HEK293 (cell line): ENCODE measurements at regions not wholly inside any gene's neighbourhood (a gene's known extent, or its start where the extent isn't known, plus 50 kb on each side); places are given as distances from the start of the nearest gene placed in this dataset.

Experiments
- CTCF ChIA-PET: fragments of 350-600 bp; formaldehyde crosslinking; extraction: SDS; loops from one replicate; lab custom pipeline; 2021; ENCODE audit warnings: antibody characterized with exemption; lab: Yijun Ruan, JAX
- POLR2A ChIA-PET: fragments of 300-600 bp; formaldehyde crosslinking; extraction: SDS; loops from one replicate; lab custom pipeline; 2020; ENCODE audit warnings: antibody characterized with exemption, inconsistent platforms; lab: Yijun Ruan, JAX
- H3K27ac ChIP-seq: fragments of 200-500 bp; sonication (Bioruptor generic); 2 replicates; pipeline ENCODE4 v1.5.1; 2014; ENCODE audit warnings: low read depth, low read length, control low read depth, inconsistent platforms; ENCODE audit errors: extremely low read depth
- H3K36me3 ChIP-seq, 2 experiments: fragments of 200-500 bp in 1 of 2; sonication (Bioruptor generic) in 1 of 2; 1 replicate in 1 of 2; 2 replicates in 1 of 2; pipeline ENCODE4 v1.5.1; 2014 to 2017; ENCODE audit warnings: inconsistent platforms in 2 of 2, low read length in 2 of 2; ENCODE audit not compliant: control insufficient read depth in 2 of 2, insufficient read depth in 1 of 2
- H3K4me1 ChIP-seq: fragments of 200-500 bp; sonication (Bioruptor generic); 2 replicates; pipeline ENCODE4 v1.5.1; 2014; ENCODE audit warnings: mild to moderate bottlenecking, low read length, inconsistent platforms; ENCODE audit not compliant: control insufficient read depth, insufficient read depth
- H3K4me3 ChIP-seq: 2 replicates; pipeline ENCODE4 v1.5.1; 2011; ENCODE audit warnings: low read depth, mild to moderate bottlenecking, control low read depth, low read length, moderate library complexity
- H3K9me3 ChIP-seq: fragments of 200-500 bp; sonication (Bioruptor generic); 2 replicates; pipeline ENCODE4 v1.5.1; 2014; ENCODE audit warnings: low read depth, low read length, inconsistent platforms; ENCODE audit not compliant: control insufficient read depth, insufficient read depth
- KLF7 ChIP-seq: fragments of 450-650 bp; formaldehyde crosslinking; IDR thresholded peaks from 2 replicates; pipeline ENCODE4 v1.5.1; 2016; ENCODE audit warnings: missing biosample characterization, missing genetic modification characterization, borderline replicate concordance
- SETDB1 ChIP-seq: IDR thresholded peaks from one replicate; pipeline ENCODE4 v1.6.1; 2017; ENCODE audit warnings: mild to moderate bottlenecking, low read length, moderate library complexity, mixed read lengths; ENCODE audit not compliant: insufficient read length
- ZBTB1 ChIP-seq: fragments of 450-650 bp; formaldehyde crosslinking; IDR thresholded peaks from 2 replicates; pipeline ENCODE4 v1.5.1; 2016; ENCODE audit warnings: missing biosample characterization, missing genetic modification characterization
- ZBTB10 ChIP-seq: fragments of 450-650 bp; formaldehyde crosslinking; IDR thresholded peaks from 2 replicates; pipeline ENCODE4 v1.5.1; 2016; ENCODE audit warnings: missing biosample characterization, missing genetic modification characterization
- ZFP37 ChIP-seq: fragments of 450-650 bp; formaldehyde crosslinking; IDR thresholded peaks from 2 replicates; pipeline ENCODE4 v1.5.1; 2016; ENCODE audit warnings: missing biosample characterization, missing genetic modification characterization
- ZNF510 ChIP-seq: fragments of 450-650 bp; formaldehyde crosslinking; IDR thresholded peaks from 2 replicates; pipeline ENCODE4 v1.5.1; 2018; ENCODE audit warnings: mild to moderate bottlenecking, missing genetic modification characterization, missing biosample characterization; ENCODE audit not compliant: insufficient replicate concordance
- ZNF555 ChIP-seq: fragments of 450-650 bp; formaldehyde crosslinking; conservative IDR thresholded peaks from 2 replicates; pipeline ENCODE4 v1.5.1; 2017; ENCODE audit warnings: missing biosample characterization, mild to moderate bottlenecking, missing genetic modification characterization, inconsistent platforms
- ZNF558 ChIP-seq: fragments of 450-650 bp; formaldehyde crosslinking; IDR thresholded peaks from 2 replicates; pipeline ENCODE4 v1.5.1; 2016; ENCODE audit warnings: missing biosample characterization, missing genetic modification characterization
- ZNF629 ChIP-seq: fragments of 450-650 bp; formaldehyde crosslinking; IDR thresholded peaks from 2 replicates; pipeline ENCODE4 v1.5.1; 2017; ENCODE audit warnings: missing biosample characterization, missing genetic modification characterization
- ZNF776 ChIP-seq: fragments of 450-650 bp; formaldehyde crosslinking; IDR thresholded peaks from 2 replicates; pipeline ENCODE4 v1.5.0; 2017; ENCODE audit warnings: missing biosample characterization, missing genetic modification characterization, borderline replicate concordance
- ZNF837 ChIP-seq: fragments of 450-650 bp; formaldehyde crosslinking; IDR thresholded peaks from 2 replicates; pipeline ENCODE4 v1.5.1; 2016; ENCODE audit warnings: missing biosample characterization, missing genetic modification characterization
- TF ChIP-seq, protein P1 (sequence below): fragments of 450-650 bp; formaldehyde crosslinking; IDR thresholded peaks from 2 replicates; pipeline ENCODE4 v1.5.1; 2016; ENCODE audit warnings: missing biosample characterization, missing genetic modification characterization
- TF ChIP-seq, protein P2 (sequence below): fragments of 450-650 bp; formaldehyde crosslinking; IDR thresholded peaks from 2 replicates; pipeline ENCODE4 v1.5.0; 2017; ENCODE audit warnings: missing biosample characterization, missing genetic modification characterization, borderline replicate concordance
- TF ChIP-seq, protein P3 (sequence below): fragments of 450-650 bp; formaldehyde crosslinking; IDR thresholded peaks from 2 replicates; pipeline ENCODE4 v1.5.1; 2016; ENCODE audit warnings: missing biosample characterization, missing genetic modification characterization

- TF ChIP-seq, protein P1, sequence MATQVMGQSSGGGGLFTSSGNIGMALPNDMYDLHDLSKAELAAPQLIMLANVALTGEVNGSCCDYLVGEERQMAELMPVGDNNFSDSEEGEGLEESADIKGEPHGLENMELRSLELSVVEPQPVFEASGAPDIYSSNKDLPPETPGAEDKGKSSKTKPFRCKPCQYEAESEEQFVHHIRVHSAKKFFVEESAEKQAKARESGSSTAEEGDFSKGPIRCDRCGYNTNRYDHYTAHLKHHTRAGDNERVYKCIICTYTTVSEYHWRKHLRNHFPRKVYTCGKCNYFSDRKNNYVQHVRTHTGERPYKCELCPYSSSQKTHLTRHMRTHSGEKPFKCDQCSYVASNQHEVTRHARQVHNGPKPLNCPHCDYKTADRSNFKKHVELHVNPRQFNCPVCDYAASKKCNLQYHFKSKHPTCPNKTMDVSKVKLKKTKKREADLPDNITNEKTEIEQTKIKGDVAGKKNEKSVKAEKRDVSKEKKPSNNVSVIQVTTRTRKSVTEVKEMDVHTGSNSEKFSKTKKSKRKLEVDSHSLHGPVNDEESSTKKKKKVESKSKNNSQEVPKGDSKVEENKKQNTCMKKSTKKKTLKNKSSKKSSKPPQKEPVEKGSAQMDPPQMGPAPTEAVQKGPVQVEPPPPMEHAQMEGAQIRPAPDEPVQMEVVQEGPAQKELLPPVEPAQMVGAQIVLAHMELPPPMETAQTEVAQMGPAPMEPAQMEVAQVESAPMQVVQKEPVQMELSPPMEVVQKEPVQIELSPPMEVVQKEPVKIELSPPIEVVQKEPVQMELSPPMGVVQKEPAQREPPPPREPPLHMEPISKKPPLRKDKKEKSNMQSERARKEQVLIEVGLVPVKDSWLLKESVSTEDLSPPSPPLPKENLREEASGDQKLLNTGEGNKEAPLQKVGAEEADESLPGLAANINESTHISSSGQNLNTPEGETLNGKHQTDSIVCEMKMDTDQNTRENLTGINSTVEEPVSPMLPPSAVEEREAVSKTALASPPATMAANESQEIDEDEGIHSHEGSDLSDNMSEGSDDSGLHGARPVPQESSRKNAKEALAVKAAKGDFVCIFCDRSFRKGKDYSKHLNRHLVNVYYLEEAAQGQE (tag by site-specific recombination) = no peak
Observed at GRCh38 chr14:53328841-53329240, 175.7 kb upstream of the DDHD1 start (continued).

- H3K4me1 ChIP-seq = no peaks in the 10 kb centered on the region
- no peak overlapping the region for H3K4me3 ChIP-seq
- POLR2A ChIA-PET = no interaction called here
- no peaks in the 10 kb centered on the region for H3K9me3 ChIP-seq
- TF ChIP-seq ZBTB10 (tag by site-specific recombination) (no peak), ZBTB1 (tag by site-specific recombination) (no peak), KLF7 (tag by site-specific recombination) (no peak), ZNF555 (tag by site-specific recombination) (no peak), ZNF776 (tag by site-specific recombination) (no peak), ZNF837 (tag by site-specific recombination) (no peak), ZNF558 (tag by site-specific recombination) (no peak), ZNF629 (no peak), SETDB1 (no peak), ZFP37 (no peak), ZNF510 (tag by site-specific recombination) (no peak)
- TF ChIP-seq, protein P2, sequence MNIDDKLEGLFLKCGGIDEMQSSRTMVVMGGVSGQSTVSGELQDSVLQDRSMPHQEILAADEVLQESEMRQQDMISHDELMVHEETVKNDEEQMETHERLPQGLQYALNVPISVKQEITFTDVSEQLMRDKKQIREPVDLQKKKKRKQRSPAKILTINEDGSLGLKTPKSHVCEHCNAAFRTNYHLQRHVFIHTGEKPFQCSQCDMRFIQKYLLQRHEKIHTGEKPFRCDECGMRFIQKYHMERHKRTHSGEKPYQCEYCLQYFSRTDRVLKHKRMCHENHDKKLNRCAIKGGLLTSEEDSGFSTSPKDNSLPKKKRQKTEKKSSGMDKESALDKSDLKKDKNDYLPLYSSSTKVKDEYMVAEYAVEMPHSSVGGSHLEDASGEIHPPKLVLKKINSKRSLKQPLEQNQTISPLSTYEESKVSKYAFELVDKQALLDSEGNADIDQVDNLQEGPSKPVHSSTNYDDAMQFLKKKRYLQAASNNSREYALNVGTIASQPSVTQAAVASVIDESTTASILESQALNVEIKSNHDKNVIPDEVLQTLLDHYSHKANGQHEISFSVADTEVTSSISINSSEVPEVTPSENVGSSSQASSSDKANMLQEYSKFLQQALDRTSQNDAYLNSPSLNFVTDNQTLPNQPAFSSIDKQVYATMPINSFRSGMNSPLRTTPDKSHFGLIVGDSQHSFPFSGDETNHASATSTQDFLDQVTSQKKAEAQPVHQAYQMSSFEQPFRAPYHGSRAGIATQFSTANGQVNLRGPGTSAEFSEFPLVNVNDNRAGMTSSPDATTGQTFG (tag by site-specific recombination) = no peak
- TF ChIP-seq, protein P3, sequence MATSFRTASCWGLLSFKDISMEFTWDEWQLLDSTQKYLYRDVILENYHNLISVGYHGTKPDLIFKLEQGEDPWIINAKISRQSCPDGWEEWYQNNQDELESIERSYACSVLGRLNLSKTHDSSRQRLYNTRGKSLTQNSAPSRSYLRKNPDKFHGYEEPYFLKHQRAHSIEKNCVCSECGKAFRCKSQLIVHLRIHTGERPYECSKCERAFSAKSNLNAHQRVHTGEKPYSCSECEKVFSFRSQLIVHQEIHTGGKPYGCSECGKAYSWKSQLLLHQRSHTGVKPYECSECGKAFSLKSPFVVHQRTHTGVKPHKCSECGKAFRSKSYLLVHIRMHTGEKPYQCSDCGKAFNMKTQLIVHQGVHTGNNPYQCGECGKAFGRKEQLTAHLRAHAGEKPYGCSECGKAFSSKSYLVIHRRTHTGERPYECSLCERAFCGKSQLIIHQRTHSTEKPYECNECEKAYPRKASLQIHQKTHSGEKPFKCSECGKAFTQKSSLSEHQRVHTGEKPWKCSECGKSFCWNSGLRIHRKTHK (tag by site-specific recombination) = no peak
- CTCF ChIA-PET = interaction anchor here (0.6 kb wide), 2 partner anchors 138 to 170 kb away, joined by 3 to 4 read pairs; no protein-coding TSS in a partner anchor
- H3K27ac ChIP-seq = no peak overlapping the region
- H3K36me3 ChIP-seq = no peaks in the 10 kb centered on the region
Observed at GRCh38 chr14:53327716-53328115, 174.6 kb upstream of the DDHD1 start.
